HEK293 (cell line): ENCODE measurements at regions not wholly inside any gene's neighbourhood (a gene's known extent, or its start where the extent isn't known, plus 50 kb on each side); places are given as distances from the start of the nearest gene placed in this dataset.

Source experiments
- CTCF ChIA-PET: fragments of 350-600 bp; formaldehyde crosslinking; extraction: SDS; loops from one replicate; lab custom pipeline; 2021; ENCODE audit warnings: antibody characterized with exemption; lab: Yijun Ruan, JAX
- POLR2A ChIA-PET: fragments of 300-600 bp; formaldehyde crosslinking; extraction: SDS; loops from one replicate; lab custom pipeline; 2020; ENCODE audit warnings: antibody characterized with exemption, inconsistent platforms; lab: Yijun Ruan, JAX
- H3K27ac ChIP-seq: fragments of 200-500 bp; sonication (Bioruptor generic); 2 replicates; pipeline ENCODE4 v1.5.1; 2014; ENCODE audit warnings: low read depth, low read length, control low read depth, inconsistent platforms; ENCODE audit errors: extremely low read depth
- H3K36me3 ChIP-seq, 2 experiments: fragments of 200-500 bp in 1 of 2; sonication (Bioruptor generic) in 1 of 2; 1 replicate in 1 of 2; 2 replicates in 1 of 2; pipeline ENCODE4 v1.5.1; 2014 to 2017; ENCODE audit warnings: inconsistent platforms in 2 of 2, low read length in 2 of 2; ENCODE audit not compliant: control insufficient read depth in 2 of 2, insufficient read depth in 1 of 2
- H3K4me1 ChIP-seq: fragments of 200-500 bp; sonication (Bioruptor generic); 2 replicates; pipeline ENCODE4 v1.5.1; 2014; ENCODE audit warnings: mild to moderate bottlenecking, low read length, inconsistent platforms; ENCODE audit not compliant: control insufficient read depth, insufficient read depth
- H3K4me3 ChIP-seq: 2 replicates; pipeline ENCODE4 v1.5.1; 2011; ENCODE audit warnings: low read depth, mild to moderate bottlenecking, control low read depth, low read length, moderate library complexity
- H3K9me3 ChIP-seq: fragments of 200-500 bp; sonication (Bioruptor generic); 2 replicates; pipeline ENCODE4 v1.5.1; 2014; ENCODE audit warnings: low read depth, low read length, inconsistent platforms; ENCODE audit not compliant: control insufficient read depth, insufficient read depth
- PRDM10 ChIP-seq: fragments of 450-650 bp; formaldehyde crosslinking; IDR thresholded peaks from 2 replicates; pipeline ENCODE4 v1.5.1; 2016; ENCODE audit warnings: missing biosample characterization, missing genetic modification characterization
- REPIN1 ChIP-seq: fragments of 450-650 bp; formaldehyde crosslinking; IDR thresholded peaks from 2 replicates; pipeline ENCODE4 v1.5.1; 2017; ENCODE audit warnings: missing biosample characterization, missing genetic modification characterization, low read depth
- SP2 ChIP-seq: fragments of 450-650 bp; formaldehyde crosslinking; IDR thresholded peaks from 2 replicates; pipeline ENCODE4 v1.5.1; 2016; ENCODE audit warnings: missing biosample characterization, missing genetic modification characterization
- SP3 ChIP-seq: fragments of 450-650 bp; formaldehyde crosslinking; IDR thresholded peaks from 2 replicates; pipeline ENCODE4 v1.5.1; 2016; ENCODE audit warnings: missing biosample characterization, missing genetic modification characterization
- ZBTB11 ChIP-seq: fragments of 450-650 bp; formaldehyde crosslinking; conservative IDR thresholded peaks from 2 replicates; pipeline ENCODE4 v1.5.1; 2016; ENCODE audit warnings: low read depth, missing biosample characterization, missing genetic modification characterization
- ZFP37 ChIP-seq: fragments of 450-650 bp; formaldehyde crosslinking; IDR thresholded peaks from 2 replicates; pipeline ENCODE4 v1.5.1; 2016; ENCODE audit warnings: missing biosample characterization, missing genetic modification characterization
- ZNF18 ChIP-seq: fragments of 450-650 bp; formaldehyde crosslinking; IDR thresholded peaks from 2 replicates; pipeline ENCODE4 v1.5.1; 2016; ENCODE audit warnings: missing biosample characterization, missing genetic modification characterization
- ZNF223 ChIP-seq: fragments of 450-650 bp; formaldehyde crosslinking; IDR thresholded peaks from 2 replicates; pipeline ENCODE4 v1.5.1; 2016; ENCODE audit warnings: missing biosample characterization, missing genetic modification characterization
- ZNF23 ChIP-seq: fragments of 450-650 bp; formaldehyde crosslinking; IDR thresholded peaks from 2 replicates; pipeline ENCODE4 v1.5.1; 2016; ENCODE audit warnings: missing biosample characterization, missing genetic modification characterization, borderline replicate concordance
- ZNF274 ChIP-seq, 2 experiments: fragments of 200-500 bp in 1 of 2; fragments of 450-650 bp in 1 of 2; sonication (Bioruptor generic) in 1 of 2; formaldehyde crosslinking in 1 of 2; IDR thresholded peaks; 2 replicates each; pipeline versions ENCODE4 v1.5.1 to v1.6.1; 2014 to 2016; ENCODE audit warnings: borderline replicate concordance in 1 of 2, inconsistent platforms in 1 of 2, low read length in 1 of 2, missing biosample characterization in 1 of 2, missing genetic modification characterization in 1 of 2
- ZNF302 ChIP-seq: fragments of 450-650 bp; formaldehyde crosslinking; IDR thresholded peaks from 2 replicates; pipeline ENCODE4 v1.5.1; 2016; ENCODE audit warnings: missing biosample characterization, missing genetic modification characterization, low read depth
- ZNF423 ChIP-seq: fragments of 450-650 bp; formaldehyde crosslinking; IDR thresholded peaks from 2 replicates; pipeline ENCODE4 v1.5.1; 2016; ENCODE audit warnings: missing biosample characterization, missing genetic modification characterization
- ZNF513 ChIP-seq: fragments of 450-650 bp; IDR thresholded peaks from 2 replicates; pipeline ENCODE4 v1.5.1; 2018; ENCODE audit warnings: missing biosample characterization, missing genetic modification characterization
- ZNF654 ChIP-seq: fragments of 450-650 bp; formaldehyde crosslinking; IDR thresholded peaks from 2 replicates; pipeline ENCODE4 v1.5.1; 2016; ENCODE audit warnings: low read depth, missing biosample characterization, missing genetic modification characterization
- ZNF664 ChIP-seq: fragments of 450-650 bp; formaldehyde crosslinking; IDR thresholded peaks from 2 replicates; pipeline ENCODE4 v1.5.1; 2016; ENCODE audit warnings: missing biosample characterization, missing genetic modification characterization
- ZNF707 ChIP-seq: fragments of 450-650 bp; formaldehyde crosslinking; IDR thresholded peaks from 2 replicates; pipeline ENCODE4 v1.5.1; 2016; ENCODE audit warnings: missing biosample characterization, missing genetic modification characterization
- ZNF747 ChIP-seq: fragments of 450-650 bp; formaldehyde crosslinking; IDR thresholded peaks from 2 replicates; pipeline ENCODE4 v1.5.1; 2016; ENCODE audit warnings: missing biosample characterization, missing genetic modification characterization

- TF ChIP-seq PRDM10 (tag by site-specific recombination) = no peak
- no peak for TF ChIP-seq ZNF664 (tag by site-specific recombination)
- TF ChIP-seq ZNF654 = no peak
- TF ChIP-seq ZFP37 = no peak
- no peak for TF ChIP-seq ZNF302 (tag by site-specific recombination)
- TF ChIP-seq SP2 = no peak
These were observed 516.9 kb downstream of the PIK3C3 start (continued) for GRCh38 chr18:42471885-42472284.

GRCh38 chr18:42473611-42474010 is 518.6 kb downstream of the PIK3C3 start:
- H3K9me3 ChIP-seq = no peaks in the 10 kb centered on the region
- no peaks in the 10 kb centered on the region; the same call in 1 of the 2 replicates for H3K4me1 ChIP-seq
- CTCF ChIA-PET = interaction anchor here (0.6 kb wide), 2 partner anchors 106 to 359 kb away, joined by 3 to 4 read pairs; no protein-coding TSS in a partner anchor
- TF ChIP-seq ZNF223 (tag by site-specific recombination) (no peak), ZNF747 (no peak), ZNF707 (tag by site-specific recombination) (no peak), ZNF274 (IDR thresholded peaks at IDR 0.05; ENCODE audit: low read length) (no peak), ZNF274 (tag by site-specific recombination; IDR thresholded peaks at IDR 0.05; ENCODE audit: borderline replicate concordance) (no peak), ZBTB11 (tag by site-specific recombination) (no peak), REPIN1 (tag by site-specific recombination) (no peak), ZNF423 (no peak), SP3 (no peak), ZNF18 (no peak), ZNF513 (tag by site-specific recombination) (no peak), ZNF23 (no peak)
- POLR2A ChIA-PET = interaction anchor here (0.6 kb wide), 1 partner anchor 124 kb away, joined by 4 read pairs; no protein-coding TSS in a partner anchor
- H3K36me3 ChIP-seq = no peaks in the 10 kb centered on the region
- H3K27ac ChIP-seq = no peak overlapping the region
- H3K4me3 ChIP-seq = no peak overlapping the region
